ENCODE measurements at regions not wholly inside any gene's neighbourhood (a gene's known extent, or its start where the extent isn't known, plus 50 kb on each side); places are given as distances from the start of the nearest gene placed in this dataset.
"Not testable (repeated sequence)": the region's sequence is repeated elsewhere in the genome, so short reads cannot be mapped to it uniquely, and the experiment has no call there.

DNA sequence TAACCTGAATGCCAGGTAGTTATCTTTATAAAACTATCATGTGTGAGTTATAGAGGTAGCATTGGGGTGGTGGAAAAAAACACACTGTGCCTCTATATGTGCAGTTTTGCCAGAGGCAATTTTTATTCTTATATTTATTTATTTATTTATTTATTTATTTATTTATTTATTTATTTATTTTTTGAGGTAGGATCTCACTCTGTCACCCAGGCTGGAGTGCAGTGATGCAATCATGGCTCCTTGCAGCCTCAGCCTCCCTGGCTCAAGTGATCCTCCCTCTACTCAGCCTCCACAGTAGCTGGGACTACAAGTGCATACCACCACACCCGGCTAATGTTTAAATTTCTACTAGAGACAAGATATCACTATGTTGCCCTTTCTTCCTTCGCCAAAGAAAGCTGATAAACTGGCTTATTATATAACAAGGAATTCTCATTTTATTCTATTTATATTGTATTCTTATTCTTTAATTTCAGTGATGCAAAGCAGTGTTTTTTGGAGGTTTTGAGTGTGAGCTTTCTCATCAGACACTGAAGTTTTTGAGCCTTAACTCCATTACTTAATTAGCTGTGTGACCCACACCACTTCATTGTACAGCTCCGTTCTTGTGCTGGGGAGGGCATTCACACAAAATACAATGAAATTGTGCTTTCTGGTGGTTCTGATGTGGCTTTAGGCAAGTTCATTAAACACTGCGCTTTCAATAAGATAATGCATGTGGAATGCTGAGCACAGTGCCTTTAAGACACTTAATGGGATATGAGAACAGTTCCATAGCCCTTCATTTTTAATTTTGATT, 102.9 kb upstream of the TPTE start:
- H3K9me3 Mint-ChIP-seq; DNase-seq; H3K4me3 Mint-ChIP-seq; POLR2A ChIA-PET; H3K27me3 Mint-ChIP-seq; CTCF ChIA-PET; H3K27ac Mint-ChIP-seq; H3K4me1 Mint-ChIP-seq; H3K36me3 Mint-ChIP-seq (ENCODE audit: low read depth): not testable (repeated sequence)

DNA sequence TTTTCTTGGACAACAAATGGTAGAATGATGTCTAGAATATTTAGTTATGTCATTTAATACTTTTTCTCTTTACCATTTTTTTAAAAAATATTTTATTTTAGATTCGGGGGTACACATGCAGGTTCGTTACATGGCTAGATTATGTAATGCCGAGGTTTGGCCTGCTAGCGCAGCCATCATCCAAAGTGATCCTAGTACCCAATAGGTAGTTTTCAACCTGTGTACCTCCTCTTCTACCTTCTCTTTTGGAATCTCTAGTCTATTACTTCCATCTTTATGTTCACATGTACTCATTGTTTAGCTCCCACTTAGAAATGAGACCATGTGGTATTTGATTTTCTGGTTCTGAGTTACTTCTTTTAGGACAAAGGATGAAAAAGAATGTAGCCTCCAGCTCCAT, 100.2 kb upstream of the TPTE start:
- DNase-seq; H3K9me3 Mint-ChIP-seq; H3K27ac Mint-ChIP-seq; H3K27me3 Mint-ChIP-seq; H3K4me1 Mint-ChIP-seq; H3K4me3 Mint-ChIP-seq; CTCF ChIA-PET; H3K36me3 Mint-ChIP-seq (ENCODE audit: low read depth); POLR2A ChIA-PET: not testable (repeated sequence)

DNA sequence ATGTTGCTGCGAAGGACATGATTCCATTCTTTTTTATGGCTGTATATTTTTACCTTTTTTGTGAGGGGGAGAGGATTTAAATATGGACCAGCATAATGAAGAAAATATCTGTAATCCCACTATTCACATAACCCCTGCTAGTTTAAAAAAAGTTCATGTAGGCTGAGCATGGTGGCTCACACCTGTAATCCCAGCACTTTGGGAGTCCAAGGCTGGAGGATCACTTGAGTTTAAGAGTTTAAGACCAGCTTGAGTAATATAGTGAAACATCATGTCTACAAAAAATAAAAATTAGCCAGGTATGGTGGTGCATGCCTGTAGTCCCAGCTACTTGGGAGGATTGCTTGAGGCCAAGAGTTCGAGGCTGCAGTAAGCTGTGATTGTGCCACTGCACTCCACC, 99.8 kb upstream of the TPTE start:
- H3K27ac Mint-ChIP-seq; DNase-seq; H3K27me3 Mint-ChIP-seq; CTCF ChIA-PET; H3K36me3 Mint-ChIP-seq (ENCODE audit: low read depth); H3K4me3 Mint-ChIP-seq; H3K4me1 Mint-ChIP-seq; H3K9me3 Mint-ChIP-seq; POLR2A ChIA-PET: not testable (repeated sequence)

DNA sequence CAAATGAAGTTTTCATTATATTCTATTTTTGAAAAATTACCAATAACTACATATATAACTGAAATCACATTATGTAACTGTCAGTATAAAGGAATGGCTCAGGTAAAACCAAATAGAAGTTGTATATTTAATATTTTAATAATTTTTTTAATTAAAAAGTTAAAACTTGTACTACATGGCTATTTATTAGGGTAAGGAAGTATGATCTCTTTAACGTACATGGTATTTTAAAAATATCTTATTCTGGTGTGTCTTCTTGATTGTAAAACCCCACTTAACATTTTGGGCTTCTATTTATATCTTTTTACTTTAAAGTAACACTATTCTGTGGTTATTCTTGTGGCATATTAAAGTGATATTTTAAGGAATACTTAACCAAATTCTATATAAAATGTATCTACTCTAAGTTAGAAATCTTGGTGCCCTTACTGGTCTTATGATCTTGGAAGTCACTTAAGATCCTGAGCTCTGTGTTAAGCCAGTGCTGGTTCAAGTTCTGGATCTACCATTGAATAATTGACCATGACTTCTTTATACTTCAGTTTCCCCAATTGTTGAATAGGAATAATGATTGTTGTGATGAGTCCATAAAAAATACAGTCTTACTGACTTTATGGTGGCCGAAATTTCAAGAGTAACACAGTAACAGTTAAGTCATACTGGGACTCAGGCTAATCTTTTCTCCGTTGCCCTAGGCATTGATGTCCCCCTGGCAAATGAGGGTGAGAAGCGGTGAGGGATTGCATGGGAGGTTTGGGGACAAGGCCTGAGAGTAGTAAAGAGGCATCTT, 97.1 kb upstream of the TPTE start:
- H3K4me3 Mint-ChIP-seq; H3K36me3 Mint-ChIP-seq (ENCODE audit: low read depth); H3K27me3 Mint-ChIP-seq; H3K27ac Mint-ChIP-seq; POLR2A ChIA-PET; H3K4me1 Mint-ChIP-seq; DNase-seq; H3K9me3 Mint-ChIP-seq; CTCF ChIA-PET: not testable (repeated sequence)

DNA sequence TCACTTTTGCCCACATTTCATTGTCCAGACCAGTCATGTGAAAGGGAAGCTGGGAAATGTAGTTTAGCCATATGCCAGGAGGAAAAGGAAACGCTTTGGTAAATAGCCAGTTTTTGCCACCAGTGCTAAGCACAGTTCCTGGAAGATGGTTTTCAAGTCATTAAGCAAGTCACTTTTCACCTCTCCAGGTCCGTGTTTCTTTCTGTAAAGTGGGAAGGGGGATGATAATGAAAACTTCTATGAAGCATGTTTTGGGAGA, 96.6 kb upstream of the TPTE start:
- H3K4me3 Mint-ChIP-seq; H3K27me3 Mint-ChIP-seq; H3K36me3 Mint-ChIP-seq (ENCODE audit: low read depth); H3K4me1 Mint-ChIP-seq; POLR2A ChIA-PET; H3K9me3 Mint-ChIP-seq; DNase-seq; CTCF ChIA-PET; H3K27ac Mint-ChIP-seq: not testable (repeated sequence)

DNA sequence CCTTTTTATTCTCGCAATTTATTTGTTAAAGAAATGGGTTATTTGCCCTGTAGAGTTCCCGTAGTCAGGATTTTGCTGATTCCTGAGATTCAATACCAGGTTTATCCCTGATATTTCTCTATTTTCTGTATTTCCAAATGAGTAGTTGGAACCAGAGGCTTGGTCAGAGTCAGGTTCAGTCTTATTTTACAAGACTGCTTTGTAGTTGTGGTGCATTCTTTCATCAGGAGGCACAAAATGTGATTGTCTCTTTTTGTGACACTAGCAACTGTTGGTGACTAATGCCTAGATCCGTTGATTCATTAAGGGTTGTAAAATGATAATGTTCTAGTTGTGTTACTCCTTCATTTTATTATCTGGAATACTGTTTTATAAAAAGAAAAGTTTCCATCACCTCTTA, 95.5 kb upstream of the TPTE start:
- Mint-ChIP-seq H3K4me1 (no peaks in the 10 kb centered on the region), H3K4me3 (no peak overlapping the region), H3K36me3 (ENCODE audit: low read depth) (no peaks in the 10 kb centered on the region), H3K27ac (no peak overlapping the region), H3K27me3 (no peaks in the 10 kb centered on the region), H3K9me3 (no peaks in the 10 kb centered on the region)
- CTCF ChIA-PET: no interaction called here
- DNase-seq: no peak
- POLR2A ChIA-PET: no interaction called here

DNA sequence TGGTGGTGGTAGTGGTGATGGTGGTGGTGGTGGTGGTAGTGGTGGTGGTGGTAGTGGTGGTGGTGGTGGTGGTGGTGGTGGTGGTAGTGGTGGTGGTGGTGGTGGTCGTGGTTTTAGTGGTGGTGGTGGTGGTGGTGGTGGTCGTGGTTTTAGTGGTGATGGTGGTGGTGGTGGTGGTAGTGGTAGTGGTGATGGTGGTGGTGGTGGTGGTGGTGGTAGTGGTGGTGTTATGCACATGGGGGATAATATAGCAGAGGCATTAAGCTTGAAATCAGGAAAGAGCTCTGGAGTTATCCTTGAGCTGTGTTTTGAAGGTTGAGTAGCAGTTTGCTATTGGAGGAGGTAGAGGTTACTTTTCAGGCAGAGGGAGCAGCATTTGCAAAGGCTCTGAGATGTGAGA, 94.6 kb upstream of the TPTE start:
- H3K9me3 Mint-ChIP-seq; H3K4me1 Mint-ChIP-seq; DNase-seq; POLR2A ChIA-PET; H3K27ac Mint-ChIP-seq; H3K4me3 Mint-ChIP-seq; CTCF ChIA-PET; H3K27me3 Mint-ChIP-seq; H3K36me3 Mint-ChIP-seq (ENCODE audit: low read depth): not testable (repeated sequence)

DNA sequence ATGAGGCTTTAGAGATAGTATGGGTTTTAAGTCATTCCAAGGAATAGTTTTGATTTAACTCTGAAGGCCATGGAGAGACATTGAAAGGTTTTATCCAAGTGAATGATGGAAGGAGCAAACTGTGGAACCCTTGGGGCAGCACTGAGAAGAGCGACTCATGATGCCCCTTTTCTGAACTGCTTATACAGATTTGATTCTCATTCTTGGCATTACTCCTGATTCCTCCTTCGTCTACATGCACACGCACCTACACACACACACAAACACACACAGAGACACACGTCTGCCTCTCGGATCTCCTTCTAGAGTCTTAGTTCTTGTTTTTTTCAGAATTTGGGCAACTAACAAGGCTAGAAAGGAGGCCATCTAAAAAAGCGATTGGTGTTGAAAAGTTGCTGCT, 94.1 kb upstream of the TPTE start:
- H3K27ac Mint-ChIP-seq; H3K4me3 Mint-ChIP-seq; H3K9me3 Mint-ChIP-seq; DNase-seq; POLR2A ChIA-PET; H3K27me3 Mint-ChIP-seq; H3K4me1 Mint-ChIP-seq; CTCF ChIA-PET; H3K36me3 Mint-ChIP-seq (ENCODE audit: low read depth): not testable (repeated sequence)

DNA sequence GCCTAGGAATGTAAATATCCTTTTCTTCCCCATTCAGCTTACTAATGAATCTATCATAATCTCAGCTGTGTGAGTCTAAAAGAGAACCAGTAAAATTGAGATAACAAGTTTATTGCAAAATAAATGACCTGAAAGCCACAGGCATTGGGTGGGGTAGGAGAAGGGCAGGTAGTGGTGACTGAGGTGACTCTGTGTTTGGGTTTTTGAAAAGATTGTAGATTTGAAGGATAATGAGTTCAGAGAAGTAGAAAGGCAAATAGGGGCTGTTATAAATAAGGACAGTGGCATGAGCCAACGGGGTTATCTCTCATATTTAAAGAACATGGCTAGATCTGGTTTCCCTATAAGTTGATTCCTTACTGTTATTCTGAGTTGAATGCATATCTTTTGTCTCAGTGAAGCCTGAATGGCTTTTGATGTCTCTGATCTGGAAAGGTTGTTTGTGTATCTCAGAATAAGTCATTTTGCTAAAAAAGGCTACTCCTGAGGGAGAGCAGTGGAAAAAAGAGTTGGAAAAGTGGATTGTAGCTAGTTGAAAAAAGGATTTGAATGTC, 92.3 kb upstream of the TPTE start:
- H3K4me3 Mint-ChIP-seq; H3K4me1 Mint-ChIP-seq; H3K36me3 Mint-ChIP-seq (ENCODE audit: low read depth); DNase-seq; CTCF ChIA-PET; H3K27me3 Mint-ChIP-seq; POLR2A ChIA-PET; H3K27ac Mint-ChIP-seq; H3K9me3 Mint-ChIP-seq: not testable (repeated sequence)

DNA sequence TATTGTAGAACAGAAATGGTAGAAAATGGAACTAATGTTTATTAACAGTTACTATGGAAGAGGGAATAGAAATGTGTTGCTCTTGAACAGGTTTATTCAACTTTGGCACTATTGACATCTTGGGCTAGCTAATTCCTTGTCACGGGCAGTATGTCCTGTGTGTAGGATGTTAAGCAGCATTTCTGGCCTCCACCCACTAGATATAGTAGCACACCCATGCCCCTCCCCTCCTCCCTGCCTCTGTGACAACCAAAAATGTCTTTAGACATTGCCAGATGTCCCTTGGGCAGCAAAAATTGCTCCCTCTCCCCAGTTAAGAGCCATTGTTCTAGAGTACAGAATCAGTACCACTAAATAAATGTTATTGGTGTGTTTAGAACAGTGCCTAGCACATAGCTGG, 91.4 kb upstream of the TPTE start:
- DNase-seq: no peak
- Mint-ChIP-seq H3K4me1 (no peaks in the 10 kb centered on the region), H3K9me3 (peaks cover 4% of the 10 kb centered on the region), H3K4me3 (no peak overlapping the region), H3K36me3 (ENCODE audit: low read depth) (no peaks in the 10 kb centered on the region), H3K27ac (no peak overlapping the region), H3K27me3 (no peaks in the 10 kb centered on the region)
- POLR2A ChIA-PET: no interaction called here
- CTCF ChIA-PET: no interaction called here

DNA sequence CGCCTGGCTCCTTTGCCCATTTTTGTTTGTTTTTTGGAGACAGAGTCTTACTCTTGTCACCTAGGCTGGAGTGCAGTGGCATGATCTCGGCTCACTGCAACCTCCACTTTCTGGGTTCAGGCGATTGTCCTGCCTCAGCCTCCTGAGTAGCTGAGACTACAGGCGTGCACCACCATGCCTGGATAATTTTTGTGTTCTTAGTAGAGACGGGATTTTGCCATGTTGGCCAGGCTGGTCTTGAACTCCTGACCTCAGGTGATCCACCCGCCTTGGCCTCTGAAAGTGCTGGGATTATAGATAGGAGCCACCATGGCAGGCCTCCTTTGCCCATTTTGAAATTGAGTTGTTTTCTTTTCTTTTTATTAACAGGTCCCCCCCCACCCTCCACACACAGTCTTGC, 89.4 kb upstream of the TPTE start:
- POLR2A ChIA-PET; H3K9me3 Mint-ChIP-seq; H3K4me1 Mint-ChIP-seq; H3K27ac Mint-ChIP-seq; CTCF ChIA-PET; H3K36me3 Mint-ChIP-seq (ENCODE audit: low read depth); H3K4me3 Mint-ChIP-seq; H3K27me3 Mint-ChIP-seq; DNase-seq: not testable (repeated sequence)

DNA sequence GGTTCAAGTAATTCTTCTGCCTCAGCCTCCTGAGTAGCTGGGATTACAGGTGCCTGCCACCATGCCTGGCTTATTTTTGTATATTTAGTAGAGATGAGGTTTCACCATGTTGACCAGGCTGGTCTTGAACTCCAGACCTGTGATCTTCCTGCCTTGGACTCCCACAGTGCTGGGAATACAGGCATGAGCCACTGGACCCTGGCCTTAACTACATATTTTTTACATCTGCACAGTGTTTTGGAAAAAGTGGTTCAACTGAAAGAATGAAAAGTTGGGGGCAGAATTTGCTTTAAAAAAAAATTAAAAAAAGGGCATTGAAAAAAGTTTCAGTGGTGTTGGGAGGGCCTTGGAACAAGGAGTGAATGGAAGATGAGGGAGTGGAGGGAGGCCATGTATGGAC, 88.9 kb upstream of the TPTE start:
- DNase-seq; H3K27ac Mint-ChIP-seq; H3K4me1 Mint-ChIP-seq; CTCF ChIA-PET; H3K4me3 Mint-ChIP-seq; H3K36me3 Mint-ChIP-seq (ENCODE audit: low read depth); H3K9me3 Mint-ChIP-seq; H3K27me3 Mint-ChIP-seq; POLR2A ChIA-PET: not testable (repeated sequence)

DNA sequence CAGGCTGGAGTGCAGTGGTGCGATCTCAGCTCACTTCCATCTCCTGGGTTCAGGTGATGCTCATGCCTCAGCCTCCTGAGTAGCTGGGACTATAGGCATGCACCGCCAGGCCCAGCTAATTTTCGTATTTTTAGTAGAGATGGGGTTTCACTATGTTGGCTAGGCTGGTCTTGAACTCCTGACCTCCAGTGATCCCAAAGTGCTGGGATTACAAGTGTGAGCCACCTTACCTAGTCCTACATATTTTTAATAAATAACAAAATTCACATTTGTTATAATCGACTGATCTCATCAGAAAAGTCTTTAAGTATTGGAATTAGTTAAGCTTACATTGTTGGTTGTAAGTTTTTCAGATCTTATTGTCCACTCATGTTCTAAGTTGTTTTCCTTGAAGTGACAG, 83.4 kb upstream of the TPTE start:
- DNase-seq; CTCF ChIA-PET; H3K9me3 Mint-ChIP-seq; H3K27me3 Mint-ChIP-seq; H3K36me3 Mint-ChIP-seq (ENCODE audit: low read depth); H3K4me3 Mint-ChIP-seq; POLR2A ChIA-PET; H3K4me1 Mint-ChIP-seq; H3K27ac Mint-ChIP-seq: not testable (repeated sequence)

DNA sequence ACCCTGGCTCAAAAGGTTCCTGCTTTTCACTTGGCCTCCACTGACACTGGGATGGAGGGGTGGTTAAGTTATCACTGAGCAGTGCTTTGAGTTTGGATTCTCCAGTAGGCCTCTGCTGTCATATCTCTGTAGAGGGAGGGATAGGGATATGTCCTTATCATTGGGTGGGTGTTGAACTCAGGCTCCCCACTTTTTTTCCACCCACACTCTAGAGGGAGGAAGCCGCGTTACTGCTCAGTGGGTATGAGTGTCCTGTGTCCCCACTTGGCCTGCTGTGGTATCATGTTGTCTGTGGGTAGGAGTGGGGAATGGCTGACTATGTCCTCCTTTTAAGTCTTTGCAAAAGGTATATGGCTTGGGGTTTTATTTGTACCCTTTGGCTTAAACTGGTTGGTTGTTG, 80.7 kb upstream of the TPTE start:
- H3K9me3 Mint-ChIP-seq: peaks cover 11% of the 10 kb centered on the region
- H3K36me3 Mint-ChIP-seq (ENCODE audit: low read depth); POLR2A ChIA-PET; H3K27me3 Mint-ChIP-seq; H3K4me3 Mint-ChIP-seq; H3K27ac Mint-ChIP-seq; DNase-seq; CTCF ChIA-PET; H3K4me1 Mint-ChIP-seq: not testable (repeated sequence)

All from activated CD4-positive, alpha-beta memory T cell treated with anti-CD3 and anti-CD28 coated beads, Interleukin-2, amount 10 ng/mL, durations not matched to agents 7 days and 5 days (primary cell).